HL-60 (cell line): ENCODE measurements at regions not wholly inside any gene's neighbourhood (a gene's known extent, or its start where the extent isn't known, plus 50 kb on each side); places are given as distances from the start of the nearest gene placed in this dataset.

Experiments used
- DNase-seq, 2 experiments: peaks; one replicate each; pipeline ENCODE4 v3.0.0-alpha.2; 2010 to 2020; ENCODE audit warnings: low read depth in 1 of 2, low spot score in 1 of 2
- H3K27ac ChIP-seq: fragments of 250-450 bp; sonication (Bioruptor Pico); replicated peaks from 2 replicates; pipeline ENCODE4 v1.5.1; 2020; ENCODE audit warnings: mild to moderate bottlenecking, moderate library complexity
- H3K27me3 ChIP-seq: fragments of 250-450 bp; sonication (Bioruptor Pico); 2 replicates; pipeline ENCODE4 v1.5.1; 2021; ENCODE audit warnings: mild to moderate bottlenecking, moderate library complexity; ENCODE audit not compliant: insufficient read depth, poor library complexity, severe bottlenecking
- H3K4me3 ChIP-seq: replicated peaks from 2 replicates; pipeline ENCODE4 v1.5.1; 2011; ENCODE audit warnings: mild to moderate bottlenecking, control low read depth, low read length; ENCODE audit not compliant: insufficient read depth
- CTCF ChIP-seq: IDR thresholded peaks from one replicate; pipeline ENCODE4 v1.5.1; 2011; ENCODE audit warnings: low read length, control low read depth, inconsistent platforms; ENCODE audit not compliant: insufficient read depth
- GABPA ChIP-seq: IDR thresholded peaks from 2 replicates; pipeline ENCODE4 v1.6.1; 2012; ENCODE audit warnings: low read depth
- POLR2AphosphoS5 ChIP-seq: IDR thresholded peaks from 2 replicates; pipeline ENCODE4 v1.6.1; 2012; ENCODE audit warnings: low read depth
- REST ChIP-seq: IDR thresholded peaks from 2 replicates; pipeline ENCODE4 v1.6.1; 2012; ENCODE audit warnings: low read depth; ENCODE audit not compliant: insufficient replicate concordance
- SPI1 ChIP-seq: IDR thresholded peaks from 2 replicates; pipeline ENCODE4 v1.6.1; 2012; ENCODE audit warnings: low read depth, mild to moderate bottlenecking, borderline replicate concordance

- no peak for DNase-seq
- TF ChIP-seq REST (no peak), POLR2AphosphoS5 (no peak)
- H3K4me3 ChIP-seq, result no peak overlapping the region
- no peak overlapping the region for H3K27ac ChIP-seq
- H3K27me3 ChIP-seq, result peaks cover 4% of the 10 kb centered on the region
Observed at GRCh38 chr12:46888568-46888967, 62.8 kb upstream of the SLC38A4 start.

GRCh38 chr12:46891306-46891705, 65.5 kb upstream of the SLC38A4 start:
- TF ChIP-seq GABPA, result no peak
- TF ChIP-seq REST, result no peak
- TF ChIP-seq POLR2AphosphoS5, result no peak
- no peak for TF ChIP-seq CTCF
- TF ChIP-seq SPI1, result no peak
- peaks cover 2% of the 10 kb centered on the region for H3K27me3 ChIP-seq
- no peak for DNase-seq
- no peak overlapping the region for H3K4me3 ChIP-seq
- H3K27ac ChIP-seq, result no peak overlapping the region

- Histone ChIP-seq H3K27ac (no peak overlapping the region), H3K4me3 (no peak overlapping the region), H3K27me3 (peaks cover 2% of the 10 kb centered on the region)
- TF ChIP-seq POLR2AphosphoS5 (no peak), CTCF (no peak), SPI1 (no peak), GABPA (no peak), REST (no peak)
- DNase-seq, result no peak
Observed at GRCh38 chr12:46892034-46892705, 66.4 kb upstream of the SLC38A4 start.

GRCh38 chr12:46892887-46893286, 67.1 kb upstream of the SLC38A4 start:
- no peak for DNase-seq
- Histone ChIP-seq H3K27me3 (no peaks in the 10 kb centered on the region), H3K4me3 (no peak overlapping the region), H3K27ac (no peak overlapping the region)
- TF ChIP-seq CTCF, result no peak
